GM23338 (cell line): ENCODE measurements at regions not wholly inside any gene's neighbourhood (a gene's known extent, or its start where the extent isn't known, plus 50 kb on each side); places are given as distances from the start of the nearest gene placed in this dataset.

ENCODE experiments used
- ATAC-seq: fragments of 200-7000 bp; cut with Tn5 transposase; 3 replicates; pipeline ENCODE4 v1.9.1; 2020
- DNase-seq: peaks from one replicate; pipeline ENCODE4 v3.0.0-alpha.2; 2015; ENCODE audit warnings: low spot score
- H2AFZ ChIP-seq: fragments of 200-600 bp; sonication (generic); 2 replicates; pipeline ENCODE4 v1.8.0; 2016; ENCODE audit warnings: antibody characterized with exemption, mild to moderate bottlenecking, moderate library complexity
- H3F3A ChIP-seq: fragments of 200-600 bp; sonication (generic); replicated peaks from 2 replicates; pipeline ENCODE4 v1.8.0; 2017; ENCODE audit warnings: antibody characterized with exemption, mixed run types, low read depth
- H3K27ac ChIP-seq: fragments of 200-600 bp; sonication (generic); 2 replicates; pipeline ENCODE4 v1.6.1; 2016; ENCODE audit warnings: low read depth
- H3K27me3 ChIP-seq: fragments of 200-600 bp; sonication (generic); 2 replicates; pipeline ENCODE4 v1.8.0; 2016; ENCODE audit warnings: mild to moderate bottlenecking, mixed run types, moderate library complexity; ENCODE audit not compliant: insufficient read depth
- H3K36me3 ChIP-seq: fragments of 200-600 bp; sonication (generic); 2 replicates; pipeline ENCODE4 v1.8.0; 2016; ENCODE audit warnings: mild to moderate bottlenecking; ENCODE audit not compliant: insufficient read depth
- H3K4me1 ChIP-seq: fragments of 200-600 bp; sonication (generic); 2 replicates; pipeline ENCODE4 v1.8.0; 2016; ENCODE audit warnings: mild to moderate bottlenecking, moderate library complexity; ENCODE audit not compliant: insufficient read depth
- H3K4me2 ChIP-seq: fragments of 200-600 bp; sonication (generic); 2 replicates; pipeline ENCODE4 v1.7.1; 2017; ENCODE audit warnings: mixed run types
- H3K4me3 ChIP-seq: fragments of 200-600 bp; sonication (generic); 2 replicates; pipeline ENCODE4 v1.6.1; 2016; ENCODE audit warnings: mixed run types
- H3K79me2 ChIP-seq: fragments of 200-600 bp; sonication (generic); replicated peaks from 2 replicates; pipeline ENCODE4 v1.8.0; 2017; ENCODE audit warnings: mild to moderate bottlenecking; ENCODE audit not compliant: insufficient read depth
- H3K9me2 ChIP-seq: fragments of 200-600 bp; sonication (generic); 2 replicates; pipeline ENCODE4 v1.8.0; 2017; ENCODE audit not compliant: insufficient read depth
- H4K20me1 ChIP-seq: fragments of 200-600 bp; sonication (generic); replicated peaks from 2 replicates; pipeline ENCODE4 v1.8.0; 2017; ENCODE audit warnings: mild to moderate bottlenecking; ENCODE audit not compliant: insufficient read depth
- H3K27ac Mint-ChIP-seq: 2 replicates; pipeline ENCODE4 v1.8.0; 2020; ENCODE audit warnings: inconsistent platforms, mild to moderate bottlenecking, moderate library complexity, mixed read lengths
- H3K27me3 Mint-ChIP-seq: 3 replicates; pipeline ENCODE4 v1.8.0; 2022; ENCODE audit warnings: low read depth, mild to moderate bottlenecking, moderate library complexity, mixed read lengths, inconsistent platforms; ENCODE audit not compliant: insufficient read depth, poor library complexity
- H3K36me3 Mint-ChIP-seq: 3 replicates; pipeline ENCODE4 v1.8.0; 2021; ENCODE audit warnings: low read depth, mild to moderate bottlenecking, inconsistent platforms, moderate library complexity, mixed read lengths
- H3K4me1 Mint-ChIP-seq: 3 replicates; pipeline ENCODE4 v1.8.0; 2020; ENCODE audit warnings: mild to moderate bottlenecking, inconsistent platforms, mixed read lengths
- H3K4me3 Mint-ChIP-seq: 3 replicates; pipeline ENCODE4 v1.8.0; 2021; ENCODE audit warnings: moderate library complexity, mild to moderate bottlenecking, inconsistent platforms, mixed read lengths
- H3K9me3 Mint-ChIP-seq: 3 replicates; pipeline ENCODE4 v1.8.0; 2020; ENCODE audit warnings: moderate library complexity, mild to moderate bottlenecking, inconsistent platforms, mixed read lengths
- NANOG ChIP-seq: IDR thresholded peaks from 2 replicates; pipeline ENCODE4 v1.6.1; 2016; ENCODE audit warnings: antibody characterized with exemption, borderline replicate concordance
- REST ChIP-seq: IDR thresholded peaks from one replicate; pipeline ENCODE4 v1.6.1; 2018; ENCODE audit warnings: antibody characterized with exemption; ENCODE audit not compliant: unreplicated experiment
- STAT1 ChIP-seq: IDR thresholded peaks from one replicate; pipeline ENCODE4 v1.6.1; 2016; ENCODE audit warnings: antibody characterized with exemption; ENCODE audit not compliant: unreplicated experiment
- ZNF331 ChIP-seq: fragments of 250-450 bp; sonication (Bioruptor Pico); IDR thresholded peaks from 2 replicates; pipeline ENCODE4 v1.5.0; 2020; ENCODE audit warnings: low read depth, mild to moderate bottlenecking, moderate library complexity
- ZNF462 ChIP-seq: fragments of 250-450 bp; sonication (Bioruptor Pico); IDR thresholded peaks from 2 replicates; pipeline ENCODE4 v1.5.0; 2020; ENCODE audit warnings: mild to moderate bottlenecking, moderate library complexity
- TF ChIP-seq, protein P1 (sequence below), 2 experiments: fragments of 200-600 bp in 1 of 2; sonication (generic) in 1 of 2; conservative IDR thresholded peaks; 2 replicates each; pipeline versions ENCODE4 v1.5.1 to v1.6.1; 2016 to 2017; ENCODE audit warnings: antibody characterized with exemption in 2 of 2, low read depth in 2 of 2, mild to moderate bottlenecking in 2 of 2, moderate library complexity in 1 of 2

DNA sequence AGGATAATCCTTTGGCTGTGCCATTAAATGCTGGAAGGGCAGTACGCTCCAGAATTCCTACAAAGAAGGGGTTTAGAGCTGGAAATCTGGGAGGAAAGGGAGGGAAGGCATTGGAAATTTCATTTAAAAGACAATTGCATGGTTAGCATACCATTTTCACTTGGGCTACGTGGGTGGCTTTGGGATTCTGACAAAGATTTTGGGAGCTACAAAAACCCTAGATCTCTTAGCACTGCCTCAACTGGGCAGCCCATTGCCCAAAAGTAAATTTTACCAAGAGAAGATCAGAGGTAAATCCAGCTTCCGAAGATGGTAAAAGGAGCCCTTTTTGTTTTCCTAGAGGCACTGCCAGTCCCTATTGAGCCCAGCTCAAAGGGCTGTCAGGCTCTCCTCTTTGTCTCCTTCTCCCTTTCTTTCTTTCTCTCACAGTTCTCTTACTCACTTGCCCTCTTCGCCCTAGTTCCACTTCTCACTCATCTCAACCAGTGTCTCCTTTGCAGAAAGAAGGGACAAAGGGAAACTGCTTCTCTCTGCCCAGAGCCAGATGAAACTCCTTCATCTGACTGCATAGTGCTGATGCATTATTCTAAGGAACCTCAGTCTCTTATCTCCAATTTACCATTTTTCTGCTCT lies 125.4 kb upstream of the PLEKHA5 start:
- Histone ChIP-seq H3K79me2 (no peaks in the 10 kb centered on the region), H3K9me2 (no peaks in the 10 kb centered on the region), H3K4me3 (peak overlapping the region; percentile 27), H3F3A (no peaks in the 10 kb centered on the region), H3K4me1 (peaks cover 64% of the 10 kb centered on the region), H3K27ac (peak overlapping the region; percentile 94), H3K27me3 (no peaks in the 10 kb centered on the region), H3K4me2 (peak overlapping the region; percentile 8), H4K20me1 (no peaks in the 10 kb centered on the region), H3K36me3 (no peaks in the 10 kb centered on the region), H2AFZ (no peak overlapping the region)
- Mint-ChIP-seq H3K36me3 (no peaks in the 10 kb centered on the region), H3K4me3 (no peak overlapping the region), H3K4me1 (peaks cover 36% of the 10 kb centered on the region), H3K9me3 (no peaks in the 10 kb centered on the region; the same call in 2 of the 3 replicates), H3K27ac (no peak overlapping the region), H3K27me3 (peaks cover 5% of the 10 kb centered on the region)
- peak; percentile 90 for DNase-seq
- TF ChIP-seq REST: peak; percentile 44
- no peak for TF ChIP-seq STAT1
- TF ChIP-seq ZNF462 (CRISPR knock-in tag): peak; percentile 42; the same call in 1 of the 2 replicates
- TF ChIP-seq, protein P1, sequence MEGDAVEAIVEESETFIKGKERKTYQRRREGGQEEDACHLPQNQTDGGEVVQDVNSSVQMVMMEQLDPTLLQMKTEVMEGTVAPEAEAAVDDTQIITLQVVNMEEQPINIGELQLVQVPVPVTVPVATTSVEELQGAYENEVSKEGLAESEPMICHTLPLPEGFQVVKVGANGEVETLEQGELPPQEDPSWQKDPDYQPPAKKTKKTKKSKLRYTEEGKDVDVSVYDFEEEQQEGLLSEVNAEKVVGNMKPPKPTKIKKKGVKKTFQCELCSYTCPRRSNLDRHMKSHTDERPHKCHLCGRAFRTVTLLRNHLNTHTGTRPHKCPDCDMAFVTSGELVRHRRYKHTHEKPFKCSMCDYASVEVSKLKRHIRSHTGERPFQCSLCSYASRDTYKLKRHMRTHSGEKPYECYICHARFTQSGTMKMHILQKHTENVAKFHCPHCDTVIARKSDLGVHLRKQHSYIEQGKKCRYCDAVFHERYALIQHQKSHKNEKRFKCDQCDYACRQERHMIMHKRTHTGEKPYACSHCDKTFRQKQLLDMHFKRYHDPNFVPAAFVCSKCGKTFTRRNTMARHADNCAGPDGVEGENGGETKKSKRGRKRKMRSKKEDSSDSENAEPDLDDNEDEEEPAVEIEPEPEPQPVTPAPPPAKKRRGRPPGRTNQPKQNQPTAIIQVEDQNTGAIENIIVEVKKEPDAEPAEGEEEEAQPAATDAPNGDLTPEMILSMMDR (conservative IDR thresholded peaks at IDR 0.05; ENCODE audit: low read depth in 2 of 2): no peak
- 0 out of 2 replicates have a peak, but pooled peaks have one; percentile 1 for TF ChIP-seq ZNF331 (CRISPR knock-in tag)
- TF ChIP-seq NANOG: peak; percentile 20; the same call in 1 of the 2 replicates
- peak; percentile 83 for ATAC-seq
